Vagina (tissue), 2 donors: ENCODE measurements at regions not wholly inside any gene's neighbourhood (a gene's known extent, or its start where the extent isn't known, plus 50 kb on each side); places are given as distances from the start of the nearest gene placed in this dataset.

Source experiments
- DNase-seq, 2 donors: peaks; one replicate each; pipeline ENCODE4 v3.0.0-alpha.2; 2017; ENCODE audit errors: extremely low spot score in 2 of 2
- H3K27ac ChIP-seq: fragments of 200-600 bp; sonication (generic); one replicate; pipeline ENCODE4 v1.5.1; 2019
- H3K27me3 ChIP-seq: fragments of 200-600 bp; sonication (generic); one replicate; pipeline ENCODE4 v1.5.1; 2019
- H3K36me3 ChIP-seq, 2 donors: fragments of 200-600 bp; sonication (generic); one replicate each; pipeline ENCODE4 v1.5.1; 2017 to 2019
- H3K4me1 ChIP-seq: fragments of 200-600 bp; sonication (generic); one replicate; pipeline ENCODE4 v1.5.1; 2019
- H3K4me3 ChIP-seq, 2 donors: fragments of 200-600 bp; sonication (generic); 1 replicate in 1 of 2; 2 replicates in 1 of 2; pipeline ENCODE4 v1.5.1; 2016 to 2019
- H3K9me3 ChIP-seq: fragments of 200-600 bp; sonication (generic); one replicate; pipeline ENCODE4 v1.5.1; 2019
- POLR2A ChIP-seq, 2 donors: fragments of 450-650 bp; IDR thresholded peaks; one replicate each; pipeline ENCODE4 v1.6.1; 2017; ENCODE audit warnings: antibody characterized with exemption in 2 of 2, mild to moderate bottlenecking in 2 of 2, moderate library complexity in 2 of 2
- POLR2AphosphoS5 ChIP-seq, 2 donors: sonication (generic); formaldehyde crosslinking; IDR thresholded peaks; one replicate each; pipeline ENCODE4 v1.9.0; 2017; ENCODE audit warnings: antibody characterized with exemption in 2 of 2, mild to moderate bottlenecking in 2 of 2, low read depth in 1 of 2; ENCODE audit not compliant: insufficient read depth in 1 of 2
- intact Hi-C: fragments of 100-400 bp; cut with DNase I; formaldehyde crosslinking; loops from one replicate; pipeline ENCODE4 v1.15.1; 2023
- TF ChIP-seq, protein P1 (sequence below), 3 experiments: fragments of 450-650 bp in 2 of 3; fragments of 200-600 bp in 1 of 3; sonication (generic) in 1 of 3; IDR thresholded peaks; one replicate each; pipeline ENCODE4 v1.5.1; 2017 to 2019; ENCODE audit warnings: antibody characterized with exemption in 3 of 3, mild to moderate bottlenecking in 2 of 3, moderate library complexity in 2 of 3

DNA sequence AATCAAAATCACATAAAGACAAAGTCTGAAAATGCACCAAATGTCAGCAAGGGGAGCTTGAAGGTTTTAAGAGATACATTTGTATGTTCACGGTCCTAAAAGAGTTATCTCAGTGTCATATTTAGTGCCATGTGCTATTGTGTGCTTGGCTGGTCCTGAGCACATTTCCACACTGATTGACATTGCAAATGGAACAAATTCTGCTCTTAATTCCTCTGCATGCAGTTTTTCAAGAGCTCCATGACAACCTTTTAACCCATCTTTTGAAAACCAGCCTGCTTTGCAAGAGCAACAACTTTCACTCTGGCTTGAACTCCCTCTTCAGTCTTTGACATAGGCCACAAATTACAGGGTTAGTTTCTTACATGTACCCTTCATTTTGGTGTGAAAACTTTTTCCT lies 175.4 kb upstream of the ACTBL2 start:
- H3K36me3 ChIP-seq, result no peaks in the 10 kb centered on the region
- H3K27ac ChIP-seq, result no peak overlapping the region
- TF ChIP-seq POLR2AphosphoS5 (IDR thresholded peaks at IDR 0.05; ENCODE audit: insufficient read depth in 1 of 2, low read depth in 1 of 2) (no peak), POLR2A (IDR thresholded peaks at IDR 0.05) (no peak)
- TF ChIP-seq, protein P1, sequence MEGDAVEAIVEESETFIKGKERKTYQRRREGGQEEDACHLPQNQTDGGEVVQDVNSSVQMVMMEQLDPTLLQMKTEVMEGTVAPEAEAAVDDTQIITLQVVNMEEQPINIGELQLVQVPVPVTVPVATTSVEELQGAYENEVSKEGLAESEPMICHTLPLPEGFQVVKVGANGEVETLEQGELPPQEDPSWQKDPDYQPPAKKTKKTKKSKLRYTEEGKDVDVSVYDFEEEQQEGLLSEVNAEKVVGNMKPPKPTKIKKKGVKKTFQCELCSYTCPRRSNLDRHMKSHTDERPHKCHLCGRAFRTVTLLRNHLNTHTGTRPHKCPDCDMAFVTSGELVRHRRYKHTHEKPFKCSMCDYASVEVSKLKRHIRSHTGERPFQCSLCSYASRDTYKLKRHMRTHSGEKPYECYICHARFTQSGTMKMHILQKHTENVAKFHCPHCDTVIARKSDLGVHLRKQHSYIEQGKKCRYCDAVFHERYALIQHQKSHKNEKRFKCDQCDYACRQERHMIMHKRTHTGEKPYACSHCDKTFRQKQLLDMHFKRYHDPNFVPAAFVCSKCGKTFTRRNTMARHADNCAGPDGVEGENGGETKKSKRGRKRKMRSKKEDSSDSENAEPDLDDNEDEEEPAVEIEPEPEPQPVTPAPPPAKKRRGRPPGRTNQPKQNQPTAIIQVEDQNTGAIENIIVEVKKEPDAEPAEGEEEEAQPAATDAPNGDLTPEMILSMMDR (IDR thresholded peaks at IDR 0.05), result no peak
- H3K9me3 ChIP-seq, result no peaks in the 10 kb centered on the region
- no peak for DNase-seq
- H3K4me3 ChIP-seq, result no peak overlapping the region
- no peaks in the 10 kb centered on the region for H3K27me3 ChIP-seq
- H3K4me1 ChIP-seq, result no peaks in the 10 kb centered on the region
- intact Hi-C loops, result no loop called here

DNA sequence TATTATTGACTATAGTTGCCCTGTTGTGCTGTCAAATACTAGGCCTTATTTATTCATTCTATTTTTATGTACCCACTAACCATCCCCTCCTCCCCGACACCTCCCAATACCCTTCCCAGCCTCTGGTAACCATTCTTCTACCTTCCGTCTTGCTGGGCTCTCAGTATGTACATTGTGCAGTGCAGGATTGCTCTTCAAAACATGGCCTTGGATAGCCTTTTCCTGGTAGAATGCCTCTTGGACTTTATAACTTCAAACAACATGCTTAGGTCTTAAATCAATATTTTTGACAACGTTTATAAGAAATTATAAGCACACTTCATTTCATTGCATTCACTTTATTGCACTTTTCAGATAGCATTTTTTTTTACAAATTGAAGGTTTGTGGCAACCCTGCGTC lies 172.6 kb upstream of the ACTBL2 start:
- intact Hi-C loops, result no loop called here
- DNase-seq, result no peak
- no peaks in the 10 kb centered on the region for H3K4me1 ChIP-seq
- TF ChIP-seq, protein P1 (IDR thresholded peaks at IDR 0.05), result no peak
- no peak for TF ChIP-seq POLR2A (IDR thresholded peaks at IDR 0.05)
- H3K36me3 ChIP-seq, result no peaks in the 10 kb centered on the region
- no peak overlapping the region for H3K27ac ChIP-seq
- H3K9me3 ChIP-seq, result no peaks in the 10 kb centered on the region
- H3K4me3 ChIP-seq, result no peak overlapping the region
- H3K27me3 ChIP-seq, result no peaks in the 10 kb centered on the region

DNA sequence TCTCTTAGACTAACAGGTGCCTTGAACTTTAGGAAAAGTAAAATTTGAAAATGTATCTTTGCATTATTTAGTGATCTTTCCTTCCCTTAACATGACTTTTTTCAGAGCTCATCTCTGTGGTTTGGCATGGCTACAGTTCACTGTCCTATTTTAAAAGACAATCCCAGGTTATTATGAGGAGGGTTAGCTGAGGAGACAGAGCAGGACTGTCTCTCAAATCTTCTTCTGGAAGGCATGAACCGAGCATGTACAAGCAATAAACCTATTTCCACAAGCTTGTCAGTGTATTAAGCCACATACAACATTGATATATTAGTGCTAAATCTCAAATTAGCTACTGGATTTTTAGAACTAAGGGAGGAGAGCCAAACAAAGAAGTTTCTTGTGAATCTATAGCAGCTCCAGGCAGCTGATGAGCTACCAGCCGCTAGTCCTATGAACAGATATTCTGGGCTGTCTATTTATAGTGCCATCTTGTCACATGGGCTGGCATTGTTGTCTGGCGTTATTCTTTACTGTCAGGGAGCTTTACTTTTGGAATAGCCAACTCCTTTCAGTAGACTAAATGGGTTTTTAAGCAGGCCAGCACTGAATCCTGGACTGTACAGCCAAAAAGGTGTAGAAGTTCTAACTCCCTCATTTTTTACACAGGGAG lies 171.2 kb upstream of the ACTBL2 start:
- Histone ChIP-seq H3K9me3 (no peaks in the 10 kb centered on the region), H3K27me3 (no peaks in the 10 kb centered on the region), H3K27ac (no peak overlapping the region), H3K36me3 (no peaks in the 10 kb centered on the region), H3K4me1 (no peaks in the 10 kb centered on the region), H3K4me3 (no peak overlapping the region)
- intact Hi-C loops, result loop anchor here (5.0 kb wide), 1 partner anchor 351 kb away; no protein-coding TSS in a partner anchor
- no peak for DNase-seq
- no peak for TF ChIP-seq POLR2AphosphoS5 (IDR thresholded peaks at IDR 0.05; ENCODE audit: insufficient read depth in 1 of 2, low read depth in 1 of 2)
- TF ChIP-seq, protein P1 (IDR thresholded peaks at IDR 0.05), result no peak
- TF ChIP-seq POLR2A (IDR thresholded peaks at IDR 0.05), result no peak

DNA sequence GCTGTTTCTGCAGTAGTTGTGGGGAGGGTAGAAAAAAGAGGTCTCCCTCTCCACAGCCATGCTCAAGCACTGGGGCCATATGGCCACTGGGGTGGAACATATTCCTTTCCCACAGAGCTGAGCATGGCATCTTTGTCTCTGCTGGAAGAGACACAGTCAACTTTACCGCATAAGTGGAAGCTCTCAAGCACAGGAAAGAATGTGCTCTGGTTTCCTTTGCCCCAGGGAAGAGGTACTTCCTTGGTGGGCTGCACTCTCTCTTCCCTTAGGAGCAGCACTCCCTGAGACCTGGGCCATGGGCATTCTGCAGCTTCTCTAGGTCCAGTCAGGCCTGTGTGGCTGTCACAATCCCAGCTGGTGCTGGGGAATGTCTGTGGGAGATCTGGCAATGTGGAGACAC lies 168.5 kb upstream of the ACTBL2 start:
- no peak for DNase-seq
- Histone ChIP-seq H3K27ac (no peak overlapping the region), H3K4me1 (no peaks in the 10 kb centered on the region), H3K9me3 (peaks cover 3% of the 10 kb centered on the region), H3K27me3 (no peaks in the 10 kb centered on the region), H3K36me3 (no peaks in the 10 kb centered on the region), H3K4me3 (no peak overlapping the region)
- TF ChIP-seq POLR2AphosphoS5 (IDR thresholded peaks at IDR 0.05; ENCODE audit: insufficient read depth in 1 of 2, low read depth in 1 of 2), result no peak
- TF ChIP-seq, protein P1 (IDR thresholded peaks at IDR 0.05), result no peak
- no peak for TF ChIP-seq POLR2A (IDR thresholded peaks at IDR 0.05)
- intact Hi-C loops, result loop anchor here (5.0 kb wide), 1 partner anchor 349 kb away; no protein-coding TSS in a partner anchor

DNA sequence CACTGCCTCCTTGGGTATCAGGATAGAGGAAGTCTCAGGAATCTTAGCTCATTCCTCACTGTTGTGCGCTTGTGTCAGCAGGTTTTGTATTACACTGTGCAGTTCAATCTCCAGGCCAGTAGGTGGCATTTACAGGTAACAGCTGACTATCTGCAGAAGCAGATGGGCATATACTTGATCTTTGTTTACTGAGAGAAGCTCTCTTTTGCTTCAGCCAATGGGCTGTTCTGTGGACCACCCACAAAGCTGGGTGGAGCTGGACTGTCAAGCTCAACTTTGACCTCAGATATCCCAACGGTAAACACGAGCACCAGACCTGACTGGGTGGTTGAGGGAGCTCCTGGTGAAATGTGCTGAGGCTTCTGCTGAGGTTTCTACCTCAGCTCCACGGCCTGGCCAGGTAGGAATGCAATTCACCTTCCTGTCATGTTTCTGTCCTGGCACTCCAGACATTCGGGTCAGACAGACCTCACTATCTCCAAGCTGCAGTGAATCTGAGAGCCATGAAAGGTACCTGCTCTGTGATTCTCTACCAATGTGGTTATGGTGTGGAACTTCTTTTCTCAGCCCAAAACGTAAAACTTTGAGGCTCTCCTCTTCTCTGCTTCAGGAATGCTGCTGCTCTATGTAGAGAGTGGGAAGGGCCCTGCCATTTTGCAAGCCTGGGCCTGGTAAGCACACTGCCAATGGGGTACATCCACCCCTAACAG lies 167.9 kb upstream of the ACTBL2 start:
- TF ChIP-seq, protein P1 (IDR thresholded peaks at IDR 0.05), result no peak
- TF ChIP-seq POLR2A (IDR thresholded peaks at IDR 0.05) (no peak), POLR2AphosphoS5 (IDR thresholded peaks at IDR 0.05; ENCODE audit: insufficient read depth in 1 of 2, low read depth in 1 of 2) (no peak)
- no peak for DNase-seq
- Histone ChIP-seq H3K4me3 (no peak overlapping the region), H3K27ac (no peak overlapping the region), H3K9me3 (peaks cover 3% of the 10 kb centered on the region), H3K27me3 (no peaks in the 10 kb centered on the region), H3K4me1 (no peaks in the 10 kb centered on the region), H3K36me3 (no peaks in the 10 kb centered on the region)
- intact Hi-C loops, result loop anchor here (5.0 kb wide), 1 partner anchor 348 kb away; no protein-coding TSS in a partner anchor
